ENCODE measurements at regions not wholly inside any gene's neighbourhood (a gene's known extent, or its start where the extent isn't known, plus 50 kb on each side); places are given as distances from the start of the nearest gene placed in this dataset.

DNA sequence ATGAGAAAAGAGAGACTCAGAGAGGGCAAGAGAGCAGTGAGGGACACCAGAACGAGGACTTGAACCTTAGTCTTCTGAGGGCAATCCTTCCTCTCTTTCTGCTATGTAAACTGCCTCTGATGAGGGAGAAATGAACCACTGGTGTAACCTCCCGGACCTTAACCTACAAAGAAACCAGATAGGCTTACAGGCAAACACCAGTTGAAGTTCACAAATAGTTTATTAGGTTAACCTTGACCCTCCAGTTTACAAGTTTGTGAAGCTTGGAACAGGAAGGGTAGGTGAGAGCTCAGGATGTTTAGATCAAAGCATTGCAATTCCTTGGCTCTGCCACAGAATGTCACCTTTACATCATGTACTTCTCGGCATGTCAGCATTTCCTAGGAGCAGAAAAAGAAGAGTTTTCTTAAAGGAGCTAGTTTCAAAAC is 486.4 kb upstream of the SPRED2 start:
- no peak for TF ChIP-seq CTCF (conservative IDR thresholded peaks at IDR 0.05)

GRCh38 chr2:65917986-65918385 is 485.6 kb upstream of the SPRED2 start:
- Mint-ChIP-seq H3K36me3 (ENCODE audit: low read depth) (no peaks in the 10 kb centered on the region), H3K4me1 (peaks cover 13% of the 10 kb centered on the region), H3K9me3 (peaks cover 2% of the 10 kb centered on the region), H3K27ac (ENCODE audit: unreplicated experiment) (no peak overlapping the region), H3K4me3 (no peak overlapping the region), H3K27me3 (ENCODE audit: low read depth) (no peaks in the 10 kb centered on the region)
- no peak for TF ChIP-seq CTCF (conservative IDR thresholded peaks at IDR 0.05)
- DNase-seq (ENCODE audit: low read depth, low spot score) = no peak

More for the DNA sequence above, 486.4 kb upstream of the SPRED2 start:
- H3K4me3 Mint-ChIP-seq = no peak overlapping the region
- H3K36me3 Mint-ChIP-seq (ENCODE audit: low read depth) = no peaks in the 10 kb centered on the region
- H3K27ac Mint-ChIP-seq (ENCODE audit: unreplicated experiment) = no peak overlapping the region
- no peak for DNase-seq (ENCODE audit: low read depth, low spot score)
- H3K27me3 Mint-ChIP-seq (ENCODE audit: low read depth) = no peaks in the 10 kb centered on the region
- H3K9me3 Mint-ChIP-seq = peaks cover 4% of the 10 kb centered on the region
- peaks cover 11% of the 10 kb centered on the region for H3K4me1 Mint-ChIP-seq

DNA sequence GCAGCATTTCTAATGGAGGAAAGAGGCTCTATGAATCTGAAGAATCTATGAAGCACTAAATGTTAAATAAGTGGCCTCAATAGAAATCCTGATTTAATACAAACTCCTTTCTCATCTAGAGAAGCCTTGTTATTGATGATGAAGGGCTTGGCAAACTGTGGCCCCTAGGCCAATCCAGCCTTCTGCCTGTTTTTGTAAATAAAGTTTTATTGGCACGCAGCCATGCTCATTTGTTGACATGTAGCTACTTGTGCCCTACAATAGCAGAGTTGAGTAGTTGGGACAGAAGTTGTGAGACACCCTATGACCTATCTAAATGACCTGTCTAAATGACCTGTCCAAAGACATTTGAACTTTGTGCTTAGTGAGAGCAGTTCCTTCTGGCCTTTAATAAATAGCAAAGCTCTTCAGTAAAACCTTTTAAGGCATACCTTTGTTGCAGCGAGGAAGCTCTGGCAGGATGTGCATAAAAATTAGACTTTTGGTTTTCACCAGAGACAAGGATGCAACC is 484.4 kb upstream of the SPRED2 start:
- H3K4me1 Mint-ChIP-seq = peaks cover 13% of the 10 kb centered on the region
- H3K36me3 Mint-ChIP-seq (ENCODE audit: low read depth) = no peaks in the 10 kb centered on the region
- no peaks in the 10 kb centered on the region for H3K27me3 Mint-ChIP-seq (ENCODE audit: low read depth)
- peaks cover 2% of the 10 kb centered on the region for H3K9me3 Mint-ChIP-seq
- no peak overlapping the region for H3K27ac Mint-ChIP-seq (ENCODE audit: unreplicated experiment)
- H3K4me3 Mint-ChIP-seq = no peak overlapping the region
- no peak for TF ChIP-seq CTCF (conservative IDR thresholded peaks at IDR 0.05)
- no peak for DNase-seq (ENCODE audit: low read depth, low spot score)

DNA sequence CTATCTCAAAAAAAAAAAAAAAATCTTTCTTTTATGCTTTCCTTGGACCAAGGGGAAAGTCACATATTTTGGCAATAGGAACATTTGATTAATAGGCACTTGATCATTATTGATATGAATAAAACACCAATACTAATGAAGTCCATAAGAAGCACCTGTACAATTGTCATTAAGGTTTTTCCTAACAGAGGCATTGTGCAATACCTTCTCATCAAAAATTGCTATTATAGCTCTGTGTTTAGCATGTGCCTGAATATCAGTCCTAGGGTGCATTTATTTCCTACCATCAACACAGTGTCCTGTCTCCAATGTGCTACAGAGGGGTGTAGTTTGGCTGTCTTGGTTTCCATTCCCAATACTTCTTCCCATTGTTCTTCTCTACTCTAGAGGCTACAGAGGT is 483.8 kb upstream of the SPRED2 start:
- H3K4me3 Mint-ChIP-seq = no peak overlapping the region
- H3K27me3 Mint-ChIP-seq (ENCODE audit: low read depth) = no peaks in the 10 kb centered on the region
- no peak overlapping the region for H3K27ac Mint-ChIP-seq (ENCODE audit: unreplicated experiment)

GRCh38 chr2:65915273-65915672 is 482.9 kb upstream of the SPRED2 start:
- Mint-ChIP-seq H3K4me3 (no peak overlapping the region), H3K9me3 (peaks cover 2% of the 10 kb centered on the region), H3K27ac (ENCODE audit: unreplicated experiment) (no peak overlapping the region), H3K4me1 (peaks cover 13% of the 10 kb centered on the region), H3K27me3 (ENCODE audit: low read depth) (no peaks in the 10 kb centered on the region), H3K36me3 (ENCODE audit: low read depth) (no peaks in the 10 kb centered on the region)
- DNase-seq (ENCODE audit: low read depth, low spot score) = no peak
- TF ChIP-seq CTCF (conservative IDR thresholded peaks at IDR 0.05) = no peak

More for the DNA sequence above, 483.8 kb upstream of the SPRED2 start:
- DNase-seq (ENCODE audit: low read depth, low spot score) = no peak
- no peak for TF ChIP-seq CTCF (conservative IDR thresholded peaks at IDR 0.05)
- Mint-ChIP-seq H3K36me3 (ENCODE audit: low read depth) (no peaks in the 10 kb centered on the region), H3K4me1 (peaks cover 13% of the 10 kb centered on the region), H3K9me3 (peaks cover 2% of the 10 kb centered on the region)

All from neural crest cell (in vitro differentiated cells).